Bronchial epithelial cell (primary cell): ENCODE measurements at regions not wholly inside any gene's neighbourhood (a gene's known extent, or its start where the extent isn't known, plus 50 kb on each side); places are given as distances from the start of the nearest gene placed in this dataset.
"Not testable (repeated sequence)": the region's sequence is repeated elsewhere in the genome, so short reads cannot be mapped to it uniquely, and the experiment has no call there.

Source experiments
- DNase-seq: peaks from one replicate; pipeline ENCODE4 v3.0.0-alpha.2; 2010; ENCODE audit warnings: low read depth
- FAIRE-seq: peaks from 2 replicates; lab custom pipeline; 2011; peaks lifted over from hg19 to GRCh38; lab: Jason Lieb, UNC
- H3K27me3 ChIP-seq: 2 replicates; pipeline ENCODE4 v1.5.1; 2011; ENCODE audit warnings: low read length; ENCODE audit not compliant: control insufficient read depth, insufficient read depth
- H3K36me3 ChIP-seq: 2 replicates; pipeline ENCODE4 v1.5.1; 2011; ENCODE audit warnings: low read length; ENCODE audit not compliant: control insufficient read depth, insufficient read depth
- H3K4me3 ChIP-seq: 2 replicates; pipeline ENCODE4 v1.5.1; 2011; ENCODE audit warnings: mild to moderate bottlenecking, low read depth, low read length, control low read depth
- CTCF ChIP-seq: IDR thresholded peaks from 2 replicates; pipeline ENCODE4 v1.5.1; 2011; ENCODE audit warnings: mild to moderate bottlenecking, moderate library complexity, low read length, control low read depth, inconsistent platforms; ENCODE audit not compliant: insufficient read depth, severe bottlenecking

- no peak for FAIRE-seq
- no peak for DNase-seq
These were observed 341.3 kb upstream of the SEMA3C start for GRCh38 chr7:81260152-81260551.

GRCh38 chr7:81256991-81257390 is 338.1 kb upstream of the SEMA3C start:
- TF ChIP-seq CTCF: no peak
- H3K36me3 ChIP-seq: no peaks in the 10 kb centered on the region
- no peak for DNase-seq
- H3K27me3 ChIP-seq: no peaks in the 10 kb centered on the region
- FAIRE-seq: no peak
- no peak overlapping the region for H3K4me3 ChIP-seq

More at GRCh38 chr7:81260152-81260551, 341.3 kb upstream of the SEMA3C start:
- H3K27me3 ChIP-seq: no peaks in the 10 kb centered on the region
- no peak overlapping the region for H3K4me3 ChIP-seq
- TF ChIP-seq CTCF: no peak
- no peaks in the 10 kb centered on the region for H3K36me3 ChIP-seq

GRCh38 chr7:81248420-81248819 is 329.6 kb upstream of the SEMA3C start:
- H3K36me3 ChIP-seq: no peaks in the 10 kb centered on the region
- H3K4me3 ChIP-seq: no peak overlapping the region
- no peaks in the 10 kb centered on the region for H3K27me3 ChIP-seq
- TF ChIP-seq CTCF: no peak
- DNase-seq (peak; percentile 86), FAIRE-seq (no peak)

GRCh38 chr7:81247364-81247763 is 328.5 kb upstream of the SEMA3C start:
- not testable (repeated sequence) for FAIRE-seq, H3K36me3 ChIP-seq, DNase-seq, H3K27me3 ChIP-seq, H3K4me3 ChIP-seq

GRCh38 chr7:81245353-81245752 is 326.5 kb upstream of the SEMA3C start:
- no peaks in the 10 kb centered on the region for H3K36me3 ChIP-seq
- no peak for FAIRE-seq
- DNase-seq: no peak
- no peak for TF ChIP-seq CTCF
- no peak overlapping the region for H3K4me3 ChIP-seq
- H3K27me3 ChIP-seq: no peaks in the 10 kb centered on the region

- DNase-seq (peak; percentile 50), FAIRE-seq (no peak)
- no peak for TF ChIP-seq CTCF
- Histone ChIP-seq H3K4me3 (no peak overlapping the region), H3K27me3 (no peaks in the 10 kb centered on the region), H3K36me3 (no peaks in the 10 kb centered on the region)
These were observed 325.4 kb upstream of the SEMA3C start for GRCh38 chr7:81244224-81244623.
